GM18520 (cell line): ENCODE measurements at regions not wholly inside any gene's neighbourhood (a gene's known extent, or its start where the extent isn't known, plus 50 kb on each side); places are given as distances from the start of the nearest gene placed in this dataset.

ENCODE experiments used
- ATAC-seq: cut with Tn5 transposase; IDR thresholded peaks from one replicate; pipeline ENCODE4 v1.9.1; 2021; ENCODE audit not compliant: unreplicated experiment

GRCh38 chr18:52000435-52000834, 339.6 kb upstream of the DCC start:
- no peak for ATAC-seq

- ATAC-seq: no peak
These were observed 338.9 kb upstream of the DCC start for GRCh38 chr18:52001106-52001505.

- no peak for ATAC-seq
These were observed 337.4 kb upstream of the DCC start for GRCh38 chr18:52002600-52002999.

GRCh38 chr18:52007105-52007504, 332.9 kb upstream of the DCC start:
- no peak for ATAC-seq

GRCh38 chr18:52008330-52008729, 331.7 kb upstream of the DCC start:
- no peak for ATAC-seq

- ATAC-seq: no peak
These were observed 331.3 kb upstream of the DCC start for GRCh38 chr18:52008736-52009135.

- ATAC-seq: no peak
These were observed 330.0 kb upstream of the DCC start for GRCh38 chr18:52009958-52010357.

- ATAC-seq: no peak
These were observed 293.9 kb upstream of the DCC start for GRCh38 chr18:52045946-52046675.

- no peak for ATAC-seq
These were observed 293.2 kb upstream of the DCC start for GRCh38 chr18:52046842-52047241.

- no peak for ATAC-seq
These were observed 285.7 kb upstream of the DCC start for GRCh38 chr18:52054324-52054723.

GRCh38 chr18:52060607-52061304, 279.2 kb upstream of the DCC start:
- no peak for ATAC-seq

GRCh38 chr18:52063923-52064322, 276.1 kb upstream of the DCC start:
- ATAC-seq: no peak

GRCh38 chr18:52069201-52069600, 270.8 kb upstream of the DCC start:
- ATAC-seq: no peak

- ATAC-seq: no peak
These were observed 269.7 kb upstream of the DCC start for GRCh38 chr18:52070291-52070756.

- no peak for ATAC-seq
These were observed 262.6 kb upstream of the DCC start for GRCh38 chr18:52077251-52077983.

GRCh38 chr18:52082246-52082645, 257.8 kb upstream of the DCC start:
- ATAC-seq: no peak

GRCh38 chr18:52087140-52087539, 252.9 kb upstream of the DCC start:
- no peak for ATAC-seq

- no peak for ATAC-seq
These were observed 250.0 kb upstream of the DCC start for GRCh38 chr18:52090005-52090404.

GRCh38 chr18:52093171-52093570, 246.8 kb upstream of the DCC start:
- no peak for ATAC-seq

GRCh38 chr18:52118684-52119083, 221.3 kb upstream of the DCC start:
- no peak for ATAC-seq

GRCh38 chr18:52130624-52131301, 209.2 kb upstream of the DCC start:
- no peak for ATAC-seq
